HG02571 (cell line): ENCODE measurements at regions not wholly inside any gene's neighbourhood (a gene's known extent, or its start where the extent isn't known, plus 50 kb on each side); places are given as distances from the start of the nearest gene placed in this dataset.
"Not testable (repeated sequence)": the region's sequence is repeated elsewhere in the genome, so short reads cannot be mapped to it uniquely, and the experiment has no call there.

Experiments
- ATAC-seq: cut with Tn5 transposase; IDR thresholded peaks from one replicate; pipeline ENCODE4 v1.9.1; 2021; ENCODE audit warnings: mild to moderate bottlenecking, moderate library complexity; ENCODE audit not compliant: unreplicated experiment

GRCh38 chr9:41367301-41367700 is 178.2 kb upstream of the ZNG1F start:
- not testable (repeated sequence) for ATAC-seq

- ATAC-seq: not testable (repeated sequence)
These were observed 172.7 kb upstream of the ZNG1F start for GRCh38 chr9:41361790-41362189.

- ATAC-seq: not testable (repeated sequence)
These were observed 170.0 kb upstream of the ZNG1F start for GRCh38 chr9:41359116-41359515.

GRCh38 chr9:41358682-41359081 is 169.6 kb upstream of the ZNG1F start:
- ATAC-seq: not testable (repeated sequence)

- not testable (repeated sequence) for ATAC-seq
These were observed 168.8 kb upstream of the ZNG1F start for GRCh38 chr9:41357918-41358404.

- ATAC-seq: not testable (repeated sequence)
These were observed 168.2 kb upstream of the ZNG1F start for GRCh38 chr9:41357350-41357748.

GRCh38 chr9:41356588-41357349 is 167.7 kb upstream of the ZNG1F start:
- not testable (repeated sequence) for ATAC-seq

GRCh38 chr9:41355712-41356450 is 166.8 kb upstream of the ZNG1F start:
- not testable (repeated sequence) for ATAC-seq

GRCh38 chr9:41354978-41355377 is 165.9 kb upstream of the ZNG1F start:
- not testable (repeated sequence) for ATAC-seq

- ATAC-seq: not testable (repeated sequence)
These were observed 165.2 kb upstream of the ZNG1F start for GRCh38 chr9:41354060-41354934.

- ATAC-seq: not testable (repeated sequence)
These were observed 163.9 kb upstream of the ZNG1F start for GRCh38 chr9:41353026-41353425.

- ATAC-seq: not testable (repeated sequence)
These were observed 163.3 kb upstream of the ZNG1F start for GRCh38 chr9:41352390-41352789.

GRCh38 chr9:41347893-41348292 is 158.8 kb upstream of the ZNG1F start:
- not testable (repeated sequence) for ATAC-seq

- not testable (repeated sequence) for ATAC-seq
These were observed 143.4 kb upstream of the ZNG1F start for GRCh38 chr9:41332562-41332961.

- ATAC-seq: not testable (repeated sequence)
These were observed 132.2 kb upstream of the ZNG1F start for GRCh38 chr9:41321277-41321676.

GRCh38 chr9:41308953-41309352 is 119.8 kb upstream of the ZNG1F start:
- ATAC-seq: not testable (repeated sequence)

- ATAC-seq: not testable (repeated sequence)
These were observed 96.6 kb upstream of the ZNG1F start for GRCh38 chr9:41285744-41286143.

- ATAC-seq: not testable (repeated sequence)
These were observed 91.5 kb upstream of the ZNG1F start for GRCh38 chr9:41280299-41281238.

- ATAC-seq: not testable (repeated sequence)
These were observed 90.3 kb upstream of the ZNG1F start for GRCh38 chr9:41279437-41279836.

- not testable (repeated sequence) for ATAC-seq
These were observed 89.9 kb upstream of the ZNG1F start for GRCh38 chr9:41279033-41279432.
